ENCODE measurements at regions not wholly inside any gene's neighbourhood (a gene's known extent, or its start where the extent isn't known, plus 50 kb on each side); places are given as distances from the start of the nearest gene placed in this dataset.

GRCh38 chr20:42010090-42010489 lies 391.9 kb upstream of the CHD6 start:
- TF ChIP-seq SP5 (CRISPR knock-in tag; IDR thresholded peaks at IDR 0.05; ENCODE audit: borderline replicate concordance, low read depth) (no peak), SMARCC2 (IDR thresholded peaks at IDR 0.05) (no peak), POLR2A (IDR thresholded peaks at IDR 0.05; ENCODE audit: insufficient read depth in 1 of 2, low read depth in 2 of 2, low read length in 2 of 2) (no peak), PLSCR1 (CRISPR knock-in tag; IDR thresholded peaks at IDR 0.05; ENCODE audit: borderline replicate concordance) (no peak)
